Fibroblast of villous mesenchyme (primary cell): ENCODE measurements at regions not wholly inside any gene's neighbourhood (a gene's known extent, or its start where the extent isn't known, plus 50 kb on each side); places are given as distances from the start of the nearest gene placed in this dataset.
A peak's percentile ranks its signal among the peaks of the same experiment; 100 is the strongest.

Experiments
- DNase-seq: peaks from one replicate; pipeline ENCODE4 v3.0.0-alpha.2; 2010; ENCODE audit warnings: low read depth
- H3K4me3 ChIP-seq: 2 replicates; pipeline ENCODE4 v1.5.1; 2011; ENCODE audit warnings: low read depth, mild to moderate bottlenecking, low read length
- CTCF ChIP-seq: IDR thresholded peaks from 2 replicates; pipeline ENCODE4 v1.5.1; 2012; ENCODE audit warnings: low read depth, mild to moderate bottlenecking, low read length; ENCODE audit not compliant: insufficient read depth

- DNase-seq: no peak
- H3K4me3 ChIP-seq: no peak overlapping the region
- TF ChIP-seq CTCF: no peak
Observed at GRCh38 chr10:52651293-52651692, 121.3 kb downstream of the MBL2 start.

DNA sequence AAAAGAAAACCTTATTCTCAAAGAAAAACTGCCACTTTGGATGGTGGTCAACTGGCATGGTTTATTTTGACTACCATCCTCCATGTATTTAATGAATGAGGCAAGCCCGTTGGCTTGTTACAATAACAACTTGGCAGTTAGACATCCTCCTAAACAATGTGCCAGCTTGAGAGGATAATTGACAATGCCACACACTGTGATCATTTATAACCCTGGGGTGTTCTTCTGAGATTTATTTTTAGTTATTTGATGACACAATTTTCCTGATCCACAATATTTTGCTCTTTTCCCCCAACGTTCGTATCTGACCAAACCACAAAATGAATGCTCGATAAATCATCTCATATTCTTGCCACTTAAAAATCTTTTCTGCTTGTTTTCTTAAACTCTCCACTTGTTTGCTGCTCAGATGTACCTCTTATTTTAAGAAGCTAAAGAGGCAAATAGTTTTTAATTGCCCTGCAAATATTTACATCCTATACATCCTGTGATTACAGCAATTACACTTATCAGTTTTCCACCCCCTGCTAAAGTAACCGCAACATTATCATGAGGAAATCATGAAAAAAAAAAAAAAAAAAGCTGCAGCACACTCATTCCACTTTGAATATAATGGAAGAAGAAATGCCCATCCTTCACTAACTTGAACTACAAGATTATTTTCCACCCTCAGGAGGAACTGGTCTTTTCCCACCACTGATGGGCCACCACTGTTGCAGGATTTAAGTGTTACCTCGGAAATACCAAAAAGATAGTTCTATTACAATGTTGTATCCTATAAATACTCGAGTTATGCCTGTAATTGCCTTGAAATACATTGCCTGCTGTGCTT is 119.9 kb downstream of the MBL2 start:
- DNase-seq: peak; percentile 19

GRCh38 chr10:52653263-52653909 is 119.2 kb downstream of the MBL2 start:
- no peak for TF ChIP-seq CTCF
- peak; percentile 6 for DNase-seq
- no peak overlapping the region for H3K4me3 ChIP-seq

More for the DNA sequence above, 119.9 kb downstream of the MBL2 start:
- no peak overlapping the region for H3K4me3 ChIP-seq
- no peak for TF ChIP-seq CTCF

DNA sequence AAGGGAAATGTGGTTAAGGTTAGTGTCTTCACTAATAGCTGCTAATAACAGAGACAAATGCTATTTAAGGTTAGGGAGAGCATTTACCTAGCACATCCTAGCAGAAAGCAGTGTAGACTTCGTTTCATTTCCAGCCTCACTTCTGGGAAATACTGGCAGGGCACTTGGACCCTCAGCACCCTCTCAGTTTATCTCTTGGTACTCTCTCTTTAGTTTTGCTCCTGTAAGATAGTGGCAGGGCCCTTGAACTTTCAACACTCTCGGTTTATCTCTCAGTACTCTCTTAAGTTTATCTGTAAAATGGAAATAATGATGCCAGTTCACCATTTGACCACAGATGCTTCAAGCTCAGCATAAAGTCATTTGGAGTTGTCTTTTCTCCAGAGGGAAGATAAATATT is 118.4 kb downstream of the MBL2 start:
- no peak overlapping the region for H3K4me3 ChIP-seq
- DNase-seq: no peak
- TF ChIP-seq CTCF: no peak

DNA sequence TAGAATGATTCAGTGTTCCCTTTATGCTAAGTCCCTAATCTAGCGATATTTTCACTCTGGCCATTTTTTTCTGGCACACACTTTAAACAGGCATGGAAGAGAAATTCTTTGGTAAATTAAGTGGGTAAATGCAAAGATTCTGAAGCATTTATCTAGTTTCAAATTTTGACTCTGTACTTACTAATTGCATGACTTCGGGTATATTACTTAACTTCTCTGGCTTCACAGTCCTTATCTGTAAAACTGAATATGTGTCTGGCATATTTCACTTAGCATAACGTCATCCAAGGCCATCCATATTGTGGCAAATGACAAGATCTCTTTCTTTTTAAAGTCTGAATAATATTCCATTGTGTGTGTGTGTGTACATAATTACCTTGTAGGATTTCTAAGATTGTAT is 114.5 kb downstream of the MBL2 start:
- no peak for TF ChIP-seq CTCF
- H3K4me3 ChIP-seq: no peak overlapping the region
- DNase-seq: peak; percentile 7

- no peak for DNase-seq
- no peak overlapping the region for H3K4me3 ChIP-seq
- no peak for TF ChIP-seq CTCF
Observed at GRCh38 chr10:52659085-52659484, 113.5 kb downstream of the MBL2 start.
